DMS114 treated with DMSO at 0.1 percent for 48 hours (cell line): ENCODE measurements at regions not wholly inside any gene's neighbourhood (a gene's known extent, or its start where the extent isn't known, plus 50 kb on each side); places are given as distances from the start of the nearest gene placed in this dataset.
"Not testable (repeated sequence)": the region's sequence is repeated elsewhere in the genome, so short reads cannot be mapped to it uniquely, and the experiment has no call there.

ENCODE experiments used
- DNase-seq: peaks from one replicate; lab custom pipeline; 2025; ENCODE audit not compliant: unreplicated experiment; lab: John Stamatoyannopoulos, UW

DNA sequence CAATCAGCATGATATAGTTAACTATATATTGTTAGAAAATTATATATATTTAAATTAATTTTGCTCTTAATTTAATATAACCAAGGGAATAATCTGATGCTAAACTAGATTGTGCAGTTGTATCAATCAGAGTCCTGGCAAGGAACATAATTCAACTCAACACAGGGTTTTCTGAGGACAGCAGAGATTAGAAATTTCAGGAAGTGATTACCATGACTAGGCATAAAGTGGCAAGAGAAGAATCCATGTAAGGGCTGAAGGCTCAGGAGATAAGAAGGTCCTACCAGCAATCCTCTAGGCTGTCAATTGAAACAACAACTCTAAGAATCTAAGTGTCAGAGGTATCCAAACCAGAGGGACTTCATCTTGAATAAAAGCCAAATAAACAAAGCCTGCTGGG is 807.8 kb downstream of the DSC3 start:
- no peak for DNase-seq

DNA sequence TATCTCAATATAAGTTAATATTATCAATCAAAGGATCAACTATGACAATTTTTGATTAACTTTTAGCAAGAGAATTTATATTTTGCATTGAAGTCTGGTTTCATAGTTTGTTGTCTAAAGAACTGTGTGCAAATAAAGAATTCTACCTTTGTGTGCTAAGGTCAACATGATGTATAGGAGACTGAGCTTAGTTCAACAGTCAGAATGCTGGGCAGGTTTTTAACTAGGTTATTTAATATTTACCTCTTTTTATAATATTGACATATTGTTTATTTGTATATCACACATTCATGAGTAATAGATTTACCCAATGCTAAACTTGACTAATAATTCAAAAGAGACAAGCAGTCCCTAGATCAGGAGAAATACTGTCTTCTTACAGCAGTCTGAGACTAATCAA is 831.4 kb downstream of the DSC3 start:
- no peak for DNase-seq

DNA sequence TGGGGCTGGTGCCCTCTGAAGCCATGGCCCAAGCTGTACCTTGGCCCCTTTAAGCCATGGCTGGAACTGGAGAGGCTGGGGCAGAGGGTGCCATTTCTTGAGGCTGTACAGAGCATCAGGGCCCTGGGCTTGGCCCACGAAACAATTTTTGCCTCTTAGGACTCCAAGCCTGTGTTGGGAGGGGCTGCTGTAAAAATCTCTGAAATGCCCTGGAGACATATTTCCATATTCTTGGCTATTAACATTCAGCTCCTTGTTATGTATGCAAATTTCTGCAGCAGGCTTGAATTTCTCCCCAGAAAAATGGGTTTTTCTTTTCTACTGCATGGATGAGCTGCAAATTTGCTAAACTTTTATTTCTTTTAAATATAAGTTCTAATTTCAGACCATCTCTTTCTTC is 834.0 kb downstream of the DSC3 start:
- DNase-seq, result no peak

DNA sequence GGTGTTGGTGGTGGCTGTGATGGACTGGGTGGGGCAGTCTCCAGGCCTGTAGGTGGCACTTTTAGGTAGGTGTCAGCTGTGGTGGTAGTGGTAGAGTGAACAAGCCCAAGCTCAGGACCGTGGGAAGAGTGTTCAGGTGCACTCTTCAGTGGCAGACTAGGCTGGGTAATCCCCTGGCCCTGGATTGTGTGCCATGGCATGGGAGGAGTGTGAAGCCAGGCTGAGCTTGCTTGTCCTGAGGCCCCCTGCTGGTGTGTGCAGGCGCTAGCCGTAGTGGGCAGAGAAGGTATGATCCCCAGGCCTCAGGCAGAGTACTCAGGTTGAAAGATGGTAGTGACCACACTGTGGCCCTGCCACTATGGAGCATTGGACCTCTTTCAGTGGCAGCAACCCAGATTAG is 850.3 kb downstream of the DSC3 start:
- no peak for DNase-seq

DNA sequence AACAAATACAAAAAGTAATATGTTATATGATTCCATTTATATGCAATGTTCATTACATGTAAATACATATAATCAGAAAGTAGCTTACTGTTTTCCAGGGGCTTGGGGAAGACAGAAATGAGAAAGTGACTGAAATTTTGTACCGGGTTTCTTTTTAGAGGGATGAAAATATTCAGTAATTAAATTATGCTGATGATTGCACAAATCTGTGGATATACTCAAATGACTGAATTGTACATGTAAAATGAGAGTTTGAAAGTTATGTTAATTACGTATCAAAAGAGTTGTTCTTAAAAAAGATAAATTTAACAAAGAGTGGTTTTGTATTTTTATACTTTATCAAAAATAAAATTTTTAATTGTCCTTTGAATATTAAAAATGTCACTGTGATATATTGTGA is 856.3 kb downstream of the DSC3 start:
- DNase-seq, result no peak

DNA sequence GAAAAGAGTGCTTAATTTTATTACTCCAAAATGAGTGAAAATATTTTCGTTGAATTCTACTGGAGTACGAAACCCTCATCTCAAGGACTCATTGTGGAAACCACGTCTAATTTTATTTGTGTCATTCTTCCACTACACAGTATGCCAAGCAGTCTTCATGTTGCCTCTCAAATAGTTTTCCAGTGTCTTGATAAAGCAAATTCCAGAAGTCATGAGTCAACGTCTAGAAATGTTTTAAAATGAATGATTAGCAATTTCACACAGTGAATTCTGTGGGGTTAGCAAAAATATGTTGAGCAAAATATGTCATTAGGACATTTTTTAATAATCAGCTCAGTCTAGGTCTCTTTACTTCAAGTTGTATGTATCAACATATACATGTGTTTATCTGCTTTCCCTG is 865.5 kb downstream of the DSC3 start:
- no peak for DNase-seq

DNA sequence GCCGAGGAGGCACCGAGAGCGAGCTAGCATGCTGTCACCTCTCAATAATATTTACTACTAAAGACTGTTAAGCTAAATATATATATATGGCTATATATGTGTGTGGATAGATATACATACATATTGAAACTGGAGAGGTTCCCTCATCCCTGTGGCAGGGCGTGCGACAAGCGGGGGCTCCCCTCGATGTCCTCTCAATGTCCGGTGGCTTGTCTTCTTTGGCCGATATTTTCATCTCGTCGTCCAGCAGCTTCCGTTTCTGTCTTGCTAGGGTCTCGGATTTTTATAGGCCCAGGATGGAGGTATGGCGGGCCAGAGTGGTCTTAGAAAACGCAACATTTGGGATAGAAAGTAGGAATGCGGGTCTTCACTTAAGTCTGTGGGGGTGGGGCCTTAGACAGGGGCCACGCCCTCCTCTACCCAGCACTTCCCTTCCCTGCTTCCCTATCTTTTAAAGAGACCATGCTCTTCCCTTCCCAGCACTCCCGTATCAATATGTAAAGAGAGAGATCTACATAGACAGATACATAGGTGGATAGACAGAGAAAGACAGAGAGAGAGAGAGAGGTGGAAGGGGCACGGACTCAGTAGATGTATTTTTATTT is 866.8 kb downstream of the DSC3 start:
- DNase-seq, result no peak

DNA sequence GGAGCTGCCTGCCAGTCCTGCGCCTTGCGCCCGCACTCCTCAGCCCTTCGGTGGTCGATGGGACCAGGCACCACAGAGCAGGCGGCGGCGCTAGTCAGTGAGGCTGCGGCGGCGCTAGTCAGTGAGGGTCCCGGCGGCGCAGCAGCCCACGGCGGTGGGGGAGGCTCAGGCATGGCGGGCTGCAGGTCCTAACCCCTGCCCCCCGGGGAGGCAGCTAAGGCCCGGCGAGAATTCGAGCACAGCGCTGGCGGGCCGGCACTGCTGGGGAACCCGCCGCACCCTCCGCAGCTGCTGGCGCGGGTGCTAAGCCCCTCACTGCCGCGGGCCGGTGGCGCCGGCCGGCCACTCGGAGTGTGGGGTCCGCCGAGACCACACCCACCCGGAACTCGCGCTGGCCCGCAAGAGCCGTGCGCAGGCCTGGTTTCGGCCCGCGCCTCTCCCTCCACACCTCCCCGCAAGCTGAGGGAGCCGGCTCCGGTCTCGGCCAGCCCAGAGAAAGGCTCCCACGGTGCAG is 867.4 kb downstream of the DSC3 start:
- DNase-seq, result no peak

DNA sequence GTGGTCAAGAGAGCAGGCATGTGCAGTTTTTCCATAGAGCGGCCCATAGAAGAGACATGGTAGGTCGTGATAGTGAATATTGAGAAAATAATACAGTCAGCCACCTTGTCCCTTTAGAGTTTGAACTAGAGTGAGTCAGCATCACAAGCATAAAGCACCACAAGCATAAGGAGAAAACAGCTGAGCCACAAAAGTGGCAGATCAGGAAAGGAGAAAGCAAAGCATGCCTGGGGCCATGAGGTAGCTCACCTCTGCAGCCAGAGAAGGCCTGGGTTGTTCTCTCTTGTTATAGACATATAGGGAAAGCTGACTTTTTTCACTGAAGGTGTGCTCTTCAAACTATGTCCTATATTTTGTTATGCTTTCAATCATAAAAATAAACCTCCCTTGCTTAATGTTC is 879.0 kb downstream of the DSC3 start:
- no peak for DNase-seq

DNA sequence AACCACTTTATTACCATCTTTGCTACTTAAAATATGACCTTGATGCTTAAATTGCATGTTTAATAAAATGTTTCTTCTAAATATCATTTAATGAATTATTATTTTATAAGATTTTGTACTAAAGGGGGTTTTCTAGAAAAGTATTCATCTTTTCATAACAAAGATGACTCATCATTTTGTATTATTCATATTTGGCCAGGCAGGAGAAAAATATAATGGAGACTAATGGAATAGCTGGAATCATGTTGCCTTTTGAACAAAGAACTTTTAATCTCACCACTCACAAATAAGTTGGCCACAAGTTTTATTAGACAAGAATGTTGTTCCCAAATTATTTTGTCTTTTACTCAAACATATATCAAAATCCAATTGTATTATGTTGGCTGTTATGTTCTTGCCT is 882.4 kb downstream of the DSC3 start:
- no peak for DNase-seq

DNA sequence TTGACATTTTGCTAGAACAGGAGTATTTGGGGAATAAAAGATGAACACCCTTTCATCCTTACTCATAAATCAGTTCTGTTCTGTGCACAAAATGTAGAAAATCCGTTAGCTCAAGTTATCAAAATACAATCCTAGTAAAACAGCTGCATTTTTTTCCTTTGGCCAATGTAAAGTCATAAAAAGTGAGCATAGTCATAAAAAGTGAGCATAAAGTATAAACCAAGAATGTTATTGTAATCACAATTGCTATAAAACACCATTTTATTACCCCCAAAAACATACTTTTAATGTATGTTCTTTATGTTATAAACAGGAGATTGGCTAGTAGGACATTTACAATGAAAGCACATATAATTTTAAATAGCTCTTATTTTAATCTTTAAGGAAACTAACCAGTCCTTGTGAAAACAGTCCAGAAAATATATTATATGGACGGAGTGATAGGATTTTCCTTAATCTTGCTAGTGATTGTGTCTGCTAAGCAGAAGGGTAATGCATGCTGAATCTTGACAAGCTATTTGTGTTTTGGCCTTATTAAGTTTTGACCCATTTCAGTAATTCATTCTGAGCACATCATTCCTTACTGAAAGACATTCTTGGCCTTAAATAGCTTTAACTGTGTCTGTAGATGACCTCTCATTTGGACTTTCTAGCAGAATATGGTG is 891.8 kb downstream of the DSC3 start:
- DNase-seq, result no peak

DNA sequence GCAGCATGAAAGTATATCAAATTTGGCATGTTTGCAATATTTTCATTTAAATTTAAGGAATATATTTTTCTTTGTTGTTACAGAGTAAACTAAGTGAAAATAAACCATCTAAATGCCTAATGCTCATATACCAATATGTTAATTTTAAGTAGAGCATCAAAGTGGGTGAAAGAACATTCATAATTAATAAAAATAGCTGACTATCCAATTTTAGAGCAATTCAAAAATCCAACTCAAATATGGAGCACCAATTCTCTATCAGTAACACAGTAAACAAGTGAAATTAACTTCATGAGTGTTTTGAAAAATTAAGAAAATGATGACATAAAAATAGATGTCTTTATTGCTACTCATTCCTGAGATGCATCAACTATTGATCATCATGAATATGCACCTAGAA is 893.0 kb downstream of the DSC3 start:
- no peak for DNase-seq

DNA sequence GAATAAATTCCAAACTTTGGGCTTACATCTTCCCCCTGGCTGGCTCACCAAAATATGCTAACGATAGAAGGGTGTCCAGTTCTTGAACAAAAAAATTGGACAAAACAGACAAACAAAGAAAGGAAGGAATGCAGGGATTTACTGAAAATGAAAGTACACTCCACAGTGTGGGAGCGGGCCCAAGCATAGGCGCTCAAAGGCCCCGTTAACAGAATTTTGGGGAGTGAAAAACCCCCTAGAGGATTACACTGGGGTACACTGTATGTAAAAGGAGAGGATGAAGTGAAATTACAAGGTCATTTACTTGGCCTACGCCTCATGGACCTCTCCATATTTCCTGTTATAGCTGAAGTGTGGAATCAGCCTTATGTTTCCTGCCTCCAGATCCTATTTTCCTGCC is 899.7 kb downstream of the DSC3 start:
- DNase-seq, result no peak

DNA sequence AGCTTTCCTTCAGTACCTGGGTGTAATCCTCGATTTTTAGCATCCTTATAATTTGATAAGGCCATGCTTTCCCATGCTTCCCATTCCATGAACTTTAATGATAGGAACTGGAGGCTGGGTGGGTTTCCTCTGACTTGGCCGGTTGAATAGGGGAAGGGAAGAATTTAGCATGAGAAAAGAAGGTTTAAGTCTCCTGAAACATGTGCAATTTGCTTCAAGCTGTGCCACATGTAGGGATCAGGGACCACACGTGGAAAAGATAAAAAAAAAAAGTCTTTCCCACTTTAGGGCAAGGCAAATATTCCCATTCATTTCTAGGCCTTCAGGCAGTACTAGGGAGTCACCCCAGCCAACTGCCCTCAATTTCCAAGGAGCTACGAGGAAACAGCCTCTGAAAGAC is 900.3 kb downstream of the DSC3 start:
- no peak for DNase-seq

DNA sequence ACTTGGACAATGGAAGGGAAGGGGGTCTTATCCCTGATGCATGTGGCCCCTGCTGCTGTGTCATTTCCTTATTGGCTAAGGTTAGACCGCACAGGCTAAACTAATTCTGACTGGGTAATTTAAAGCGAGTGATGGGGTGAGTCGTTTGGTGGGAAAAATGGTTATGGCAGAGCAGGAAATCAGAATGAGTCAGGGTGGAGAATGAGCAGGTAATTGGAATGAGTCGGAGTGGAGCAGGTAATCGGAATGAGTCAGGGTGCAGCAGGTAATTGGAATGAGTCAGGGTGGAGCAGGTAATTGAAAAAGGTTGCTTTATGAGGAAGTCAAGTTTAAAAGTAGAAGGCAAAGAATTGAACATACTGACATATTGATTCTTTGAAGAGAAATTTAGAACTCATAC is 901.0 kb downstream of the DSC3 start:
- DNase-seq, result not testable (repeated sequence)

DNA sequence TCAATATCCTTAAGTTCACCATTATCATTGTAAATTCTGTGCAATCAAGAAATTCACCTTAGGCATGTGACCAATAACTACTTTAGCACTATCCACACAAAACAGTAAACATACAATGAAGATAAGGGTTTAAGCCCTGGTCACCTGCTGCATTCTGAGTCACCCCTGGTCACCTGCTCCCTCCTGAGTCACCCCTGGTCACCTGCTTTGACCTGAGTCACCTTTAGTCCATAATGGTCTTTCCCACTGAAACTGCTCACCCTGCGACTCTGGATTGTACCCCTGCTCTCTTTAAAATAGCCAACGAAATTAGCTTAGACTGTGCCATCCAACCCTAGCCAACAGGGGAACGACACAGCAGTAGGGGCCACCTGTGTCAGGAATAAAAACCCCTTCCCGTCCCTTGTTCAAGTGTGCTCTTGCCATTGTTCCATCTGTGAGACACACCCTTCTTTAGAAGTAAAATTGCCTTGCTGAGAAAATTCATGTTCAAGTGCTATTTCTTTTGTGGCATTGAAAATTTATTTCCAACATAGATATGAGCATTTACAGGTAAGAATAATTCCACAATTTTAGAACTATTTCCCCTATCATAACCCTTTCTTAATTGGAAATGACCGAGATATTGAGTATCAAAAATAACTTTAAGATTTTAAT is 902.8 kb downstream of the DSC3 start:
- no peak for DNase-seq

DNA sequence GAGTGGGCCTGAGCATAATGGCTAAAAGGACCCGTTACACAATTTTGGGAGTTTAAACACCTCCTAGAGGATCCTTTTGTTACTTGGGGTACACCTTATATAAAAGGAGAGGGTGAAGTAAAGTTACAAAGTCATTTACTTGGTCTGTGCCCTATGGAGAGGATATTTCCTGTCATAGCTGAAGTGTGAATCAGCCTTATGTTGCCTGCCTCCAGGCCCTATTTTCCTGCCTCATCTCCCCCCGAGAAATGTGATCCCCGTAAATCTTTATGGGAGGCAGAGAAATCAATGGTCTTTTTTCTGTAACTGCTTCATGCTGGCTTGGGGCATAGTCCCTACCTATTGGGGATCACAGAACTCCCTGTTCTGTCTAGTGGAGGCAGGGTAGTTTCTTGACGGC is 906.6 kb downstream of the DSC3 start:
- no peak for DNase-seq

DNA sequence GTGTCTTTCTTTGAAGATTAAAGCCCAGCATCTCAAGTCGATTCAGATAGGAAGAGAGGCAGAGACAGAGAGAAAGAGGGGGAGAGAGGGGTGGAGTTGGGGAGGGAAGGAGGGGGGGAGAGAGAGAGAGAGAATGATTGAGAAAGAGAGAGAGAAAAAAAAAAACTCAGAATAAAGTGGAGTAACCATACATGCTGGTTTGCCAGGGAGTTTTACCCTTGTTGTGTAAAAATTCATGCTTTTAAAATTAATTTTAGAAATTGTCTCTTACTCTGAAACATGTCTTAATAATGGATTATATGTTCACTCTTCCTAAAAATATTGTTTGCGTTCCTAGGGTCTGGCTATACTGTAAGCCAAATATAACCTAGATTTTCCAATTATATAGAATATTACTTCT is 908.5 kb downstream of the DSC3 start:
- DNase-seq, result no peak

DNA sequence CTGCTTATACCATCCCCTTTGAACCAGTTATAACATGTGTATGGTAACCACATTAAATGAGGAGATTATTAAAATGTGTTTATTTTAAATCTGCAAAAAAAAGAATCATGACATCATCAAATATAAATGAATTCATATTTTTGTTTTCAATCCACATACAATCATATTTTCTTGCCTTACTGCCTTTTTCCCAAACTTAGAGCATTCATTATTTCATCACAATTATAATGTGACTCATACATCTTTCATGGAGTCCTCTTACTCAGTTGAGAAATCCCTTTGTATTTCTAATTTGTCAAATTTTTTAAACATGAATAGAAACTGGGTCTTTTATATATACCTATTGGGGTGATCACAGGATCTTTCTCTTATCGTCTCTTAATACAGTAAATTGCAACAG is 909.6 kb downstream of the DSC3 start:
- no peak for DNase-seq

DNA sequence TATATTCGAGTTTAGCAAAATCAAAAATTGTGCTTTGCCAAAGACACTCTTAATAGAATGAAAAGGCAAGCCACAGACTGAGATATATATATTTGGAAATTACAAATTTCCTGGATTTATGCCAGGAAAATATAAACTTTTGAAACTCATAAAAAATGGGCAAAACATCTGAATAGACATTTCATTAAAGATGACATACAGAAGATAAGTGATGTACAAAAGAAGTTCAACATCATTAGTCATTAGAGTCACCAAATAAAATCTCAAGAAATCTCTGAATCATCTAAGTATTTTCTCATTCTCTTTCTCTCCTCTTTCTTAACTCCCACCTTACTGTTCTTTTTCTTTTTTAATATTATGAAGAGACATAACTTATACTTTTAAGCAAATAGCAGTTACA is 921.1 kb downstream of the DSC3 start:
- no peak for DNase-seq

DNA sequence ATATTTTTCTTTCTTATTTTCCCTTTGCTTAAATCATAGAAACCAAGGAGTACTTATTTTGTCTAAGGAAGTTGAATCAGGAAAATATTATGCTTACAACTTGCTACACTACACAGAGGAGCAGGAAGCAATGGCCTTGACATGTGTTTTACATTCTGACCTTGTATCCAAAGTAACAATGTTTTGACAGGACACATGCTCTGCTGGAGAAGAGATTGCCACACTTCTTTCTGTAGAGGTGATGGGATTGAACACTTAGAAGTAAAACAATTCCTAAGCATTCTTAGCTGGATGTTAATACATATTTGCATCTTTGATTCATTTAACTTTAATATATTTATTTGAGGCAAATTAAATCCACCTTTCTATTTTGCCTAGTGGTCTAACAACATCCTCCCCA is 929.1 kb downstream of the DSC3 start:
- DNase-seq, result no peak

DNA sequence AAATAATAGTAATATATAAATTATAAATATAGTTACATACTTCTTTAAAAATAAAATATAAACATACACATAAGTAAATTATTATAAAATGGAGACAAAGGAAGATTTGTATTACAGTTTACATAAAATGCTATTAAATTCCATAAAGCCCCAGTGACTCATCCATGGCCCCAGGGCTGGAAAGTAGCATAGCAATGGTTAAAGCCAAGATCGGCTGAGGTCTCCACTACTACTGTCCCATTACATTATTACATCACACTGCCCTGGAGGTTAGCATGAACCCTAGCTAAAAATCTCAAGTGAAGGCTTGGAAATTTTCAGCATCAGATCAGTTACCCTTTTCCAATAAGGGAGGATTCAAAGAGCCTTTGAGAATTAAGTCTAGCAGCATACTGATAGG is 936.2 kb downstream of the DSC3 start:
- no peak for DNase-seq

DNA sequence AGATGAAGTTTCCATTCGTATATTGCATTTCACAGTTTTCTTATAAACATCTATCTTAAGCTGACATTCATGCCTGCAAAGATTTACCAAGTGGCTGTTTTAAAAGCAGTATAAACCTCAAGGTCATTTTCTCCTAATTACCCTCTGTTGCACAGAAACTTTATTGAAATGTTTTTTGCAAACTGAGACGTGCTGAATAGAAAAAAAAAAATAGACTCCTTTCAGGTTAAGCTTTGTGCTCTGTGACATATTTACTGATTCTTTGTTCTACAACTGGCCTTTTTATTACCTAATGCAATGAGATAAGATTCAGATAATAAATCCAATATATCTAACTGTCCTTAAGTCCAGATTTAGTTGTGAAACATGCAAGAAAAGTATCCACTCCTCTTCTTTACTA is 938.7 kb downstream of the DSC3 start:
- no peak for DNase-seq
